GM12878 (cell line): ENCODE measurements at regions not wholly inside any gene's neighbourhood (a gene's known extent, or its start where the extent isn't known, plus 50 kb on each side); places are given as distances from the start of the nearest gene placed in this dataset.

ENCODE experiments used
- ATAC-seq: fragments of 200-7000 bp; cut with Tn5 transposase; 3 replicates; pipeline ENCODE4 v1.9.1; 2020; ENCODE audit warnings: mild to moderate bottlenecking, moderate library complexity
- BruUV-seq: library from RNA; stranded (reverse); fragments of 400-500 nt; replicated peaks from 2 replicates; lab custom pipeline; 2021; lab: Mats Ljungman, UMichigan
- CTCF ChIA-PET: fragments of 300-600 bp; sonication (Branson Sonifier 250); formaldehyde crosslinking; extraction: SDS; loops from one replicate; lab custom pipeline; 2021; ENCODE audit warnings: inconsistent platforms; lab: Yijun Ruan, JAX
- POLR2A ChIA-PET: fragments of 350-600 bp; formaldehyde crosslinking; extraction: SDS; loops from one replicate; lab custom pipeline; 2021; ENCODE audit warnings: inconsistent platforms; lab: Charles Lee
- RAD21 ChIA-PET: fragments of 300-600 bp; sonication (Branson Sonifier 250); formaldehyde crosslinking; loops from one replicate; lab custom pipeline; 2023; ENCODE audit warnings: antibody characterized with exemption; ENCODE audit not compliant: unreplicated experiment; lab: Charles Lee
- SMC1A ChIA-PET: fragments of 300-600 bp; sonication (Branson Sonifier 250); formaldehyde crosslinking; loops from one replicate; lab custom pipeline; 2023; ENCODE audit not compliant: unreplicated experiment, uncharacterized antibody; lab: Charles Lee
- DNase-seq: peaks from one replicate; pipeline ENCODE4 v3.0.0-alpha.2; 2011; ENCODE audit warnings: low read depth, low spot score
- FAIRE-seq: peaks from 3 replicates; lab custom pipeline; 2011; peaks lifted over from hg19 to GRCh38; lab: Jason Lieb, UNC
- H2AFZ ChIP-seq: 2 replicates; pipeline ENCODE4 v1.6.0; 2011; ENCODE audit warnings: low read depth, low read length, control low read depth; ENCODE audit not compliant: control insufficient read depth
- H3K27ac ChIP-seq: 2 replicates; pipeline ENCODE4 v1.5.1; 2011; ENCODE audit warnings: control low read depth; ENCODE audit not compliant: control insufficient read depth, insufficient read depth
- H3K27me3 ChIP-seq, 2 experiments: replicated peaks in 1 of 2; 2 replicates each; pipeline versions ENCODE4 v1.6.0 to v1.6.1; 2011; ENCODE audit warnings: low read length in 1 of 2; ENCODE audit not compliant: control insufficient read depth in 2 of 2, insufficient read depth in 2 of 2
- H3K36me3 ChIP-seq, 2 experiments: 2 replicates each; pipeline ENCODE4 v1.5.1; 2011; ENCODE audit warnings: low read length in 1 of 2; ENCODE audit not compliant: control insufficient read depth in 2 of 2, insufficient read depth in 2 of 2
- H3K4me1 ChIP-seq: 2 replicates; pipeline ENCODE4 v1.6.1; 2011; ENCODE audit warnings: mild to moderate bottlenecking, low read length, moderate library complexity, mixed read lengths; ENCODE audit not compliant: control insufficient read depth, insufficient read depth
- H3K4me2 ChIP-seq: 2 replicates; pipeline ENCODE4 v1.6.0; 2011; ENCODE audit warnings: control low read depth; ENCODE audit not compliant: control insufficient read depth, insufficient read depth
- H3K4me3 ChIP-seq: fragments of 200-600 bp; sonication (generic); 2 replicates; pipeline ENCODE4 v1.5.1; 2016
- H3K79me2 ChIP-seq: 2 replicates; pipeline ENCODE4 v1.6.0; 2011; ENCODE audit warnings: low read length; ENCODE audit not compliant: control insufficient read depth, insufficient read depth
- H3K9ac ChIP-seq: 2 replicates; pipeline ENCODE4 v1.8.0; 2011; ENCODE audit warnings: low read length, control low read depth, mixed read lengths; ENCODE audit not compliant: control insufficient read depth, insufficient read depth
- H3K9me3 ChIP-seq: replicated peaks from 3 replicates; pipeline ENCODE4 v1.5.1; 2011; ENCODE audit warnings: mild to moderate bottlenecking, low read length; ENCODE audit not compliant: control insufficient read depth, insufficient read depth
- H4K20me1 ChIP-seq: 2 replicates; pipeline ENCODE4 v1.6.0; 2011; ENCODE audit not compliant: control insufficient read depth, insufficient read depth
- BHLHE40 ChIP-seq, 2 experiments: fragments of 450-650 bp in 1 of 2; IDR thresholded peaks; 2 replicates each; pipeline ENCODE4 v1.6.1; 2011 to 2017; ENCODE audit warnings: low read depth in 2 of 2, borderline replicate concordance in 1 of 2, improper control_type of control experiment in 1 of 2, low read length in 1 of 2, mild to moderate bottlenecking in 1 of 2
- CBFB ChIP-seq: IDR thresholded peaks from 2 replicates; pipeline ENCODE4 v1.6.1; 2016; ENCODE audit warnings: antibody characterized with exemption, low read depth
- CREB1 ChIP-seq: IDR thresholded peaks from 2 replicates; pipeline ENCODE4 v1.6.1; 2012; ENCODE audit warnings: low read depth, mild to moderate bottlenecking, inconsistent platforms
- EP300 ChIP-seq, 2 experiments: fragments of 150-350 bp in 1 of 2; IDR thresholded peaks; 2 replicates each; pipeline ENCODE4 v1.6.1; 2011 to 2012; ENCODE audit warnings: low read depth in 2 of 2, low read length in 2 of 2, borderline replicate concordance in 1 of 2, improper control_type of control experiment in 1 of 2, inconsistent platforms in 1 of 2; ENCODE audit not compliant: control insufficient read depth in 1 of 2
- ESRRA ChIP-seq: IDR thresholded peaks from 2 replicates; pipeline ENCODE4 v1.6.1; 2012; ENCODE audit warnings: mild to moderate bottlenecking, low read length, improper control_type of control experiment
- JUND ChIP-seq: IDR thresholded peaks from 2 replicates; pipeline ENCODE4 v1.6.1; 2012; ENCODE audit warnings: low read depth, mild to moderate bottlenecking, low read length, improper control_type of control experiment, moderate library complexity
- MTA2 ChIP-seq: fragments of 450-650 bp; IDR thresholded peaks from 2 replicates; pipeline ENCODE4 v1.6.1; 2016; ENCODE audit warnings: low read depth, mild to moderate bottlenecking, moderate library complexity
- NFIC ChIP-seq: IDR thresholded peaks from 2 replicates; pipeline ENCODE4 v1.6.1; 2012; ENCODE audit warnings: low read depth, mild to moderate bottlenecking, inconsistent platforms, low read length, moderate library complexity
- NRF1 ChIP-seq: conservative IDR thresholded peaks from 2 replicates; pipeline ENCODE4 v1.6.1; 2011; ENCODE audit warnings: mild to moderate bottlenecking, low read depth, low read length, improper control_type of control experiment
- SMAD5 ChIP-seq: IDR thresholded peaks from 2 replicates; pipeline ENCODE4 v1.6.1; 2016; ENCODE audit warnings: antibody characterized with exemption, low read depth
- YBX1 ChIP-seq: fragments of 450-650 bp; IDR thresholded peaks from 2 replicates; pipeline ENCODE4 v1.6.1; 2016; ENCODE audit warnings: antibody characterized with exemption
- ZBED1 ChIP-seq: IDR thresholded peaks from 2 replicates; pipeline ENCODE4 v1.6.1; 2016; ENCODE audit warnings: borderline replicate concordance
- ZNF274 ChIP-seq: IDR thresholded peaks from one replicate; pipeline ENCODE4 v1.8.0; 2011; ENCODE audit not compliant: insufficient read length, insufficient read depth
- WGBS: methylation state at CpG from one replicate; pipeline ENCODE4 v1.1.6; 2016; ENCODE audit warnings: low lambda C conversion rate; ENCODE audit not compliant: insufficient replicate concordance, insufficient coverage; ENCODE audit errors: missing lambda C conversion rate; 5-methylcytosine and 5-hydroxymethylcytosine counted together
- in situ Hi-C: fragments of 300-500 bp; cut with MboI; formaldehyde crosslinking; loops from 9 replicates; pipeline ENCODE4 v1.14.3; 2018; ENCODE audit warnings: mixed read lengths
- intact Hi-C: fragments of 100-400 bp; cut with micrococcal nuclease; formaldehyde crosslinking; loops from one replicate; pipeline ENCODE4 v1.14.2; 2022; ENCODE audit not compliant: unreplicated experiment

GRCh38 chr21:35226328-35226727 is 177.2 kb upstream of the RUNX1 start:
- no peaks in the 10 kb centered on the region; the same call in 2 of the 3 replicates for H3K9me3 ChIP-seq
- H3K79me2 ChIP-seq: no peaks in the 10 kb centered on the region
- no peak overlapping the region for H3K4me3 ChIP-seq
- CTCF ChIA-PET: interaction anchor here (0.9 kb wide), 1 partner anchor 21 kb away, joined by 3 read pairs; no protein-coding TSS in a partner anchor
- POLR2A ChIA-PET: no interaction called here
- TF ChIP-seq ZNF274 (no peak), CBFB (no peak), SMAD5 (no peak), JUND (no peak), NFIC (no peak), ZBED1 (no peak), EP300 (IDR thresholded peaks at IDR 0.05; ENCODE audit: borderline replicate concordance in 1 of 2, control insufficient read depth in 1 of 2, low read depth in 2 of 2, low read length in 2 of 2) (no peak), BHLHE40 (IDR thresholded peaks at IDR 0.05; ENCODE audit: borderline replicate concordance in 1 of 2, low read depth in 2 of 2, low read length in 1 of 2) (no peak), MTA2 (no peak), NRF1 (no peak), ESRRA (no peak), YBX1 (no peak), CREB1 (no peak)
- ATAC-seq (no peak), DNase-seq (no peak), FAIRE-seq (no peak)
- H3K4me1 ChIP-seq: peaks cover 30% of the 10 kb centered on the region
- H3K4me2 ChIP-seq: no peak overlapping the region
- intact Hi-C loops (no loop called here), in situ Hi-C loops (no loop called here)
- no peaks in the 10 kb centered on the region for H3K27me3 ChIP-seq
- H3K9ac ChIP-seq: no peak overlapping the region
- RAD21 ChIA-PET: no interaction called here
- H4K20me1 ChIP-seq: no peaks in the 10 kb centered on the region
- BruUV-seq: no TSS peak
- H2AFZ ChIP-seq: no peak overlapping the region
- WGBS: 89% methylated on average over 6 of the region's 6 CpGs
- SMC1A ChIA-PET: no interaction called here
- no peak overlapping the region for H3K27ac ChIP-seq
- H3K36me3 ChIP-seq: no peaks in the 10 kb centered on the region
